GM18907 (cell line): ENCODE measurements at regions not wholly inside any gene's neighbourhood (a gene's known extent, or its start where the extent isn't known, plus 50 kb on each side); places are given as distances from the start of the nearest gene placed in this dataset.
A peak's percentile ranks its signal among the peaks of the same experiment; 100 is the strongest.
"Not testable (repeated sequence)": the region's sequence is repeated elsewhere in the genome, so short reads cannot be mapped to it uniquely, and the experiment has no call there.

Experiments used
- ATAC-seq: cut with Tn5 transposase; IDR thresholded peaks from one replicate; pipeline ENCODE4 v1.9.1; 2021; ENCODE audit warnings: mild to moderate bottlenecking, moderate library complexity; ENCODE audit not compliant: unreplicated experiment

DNA sequence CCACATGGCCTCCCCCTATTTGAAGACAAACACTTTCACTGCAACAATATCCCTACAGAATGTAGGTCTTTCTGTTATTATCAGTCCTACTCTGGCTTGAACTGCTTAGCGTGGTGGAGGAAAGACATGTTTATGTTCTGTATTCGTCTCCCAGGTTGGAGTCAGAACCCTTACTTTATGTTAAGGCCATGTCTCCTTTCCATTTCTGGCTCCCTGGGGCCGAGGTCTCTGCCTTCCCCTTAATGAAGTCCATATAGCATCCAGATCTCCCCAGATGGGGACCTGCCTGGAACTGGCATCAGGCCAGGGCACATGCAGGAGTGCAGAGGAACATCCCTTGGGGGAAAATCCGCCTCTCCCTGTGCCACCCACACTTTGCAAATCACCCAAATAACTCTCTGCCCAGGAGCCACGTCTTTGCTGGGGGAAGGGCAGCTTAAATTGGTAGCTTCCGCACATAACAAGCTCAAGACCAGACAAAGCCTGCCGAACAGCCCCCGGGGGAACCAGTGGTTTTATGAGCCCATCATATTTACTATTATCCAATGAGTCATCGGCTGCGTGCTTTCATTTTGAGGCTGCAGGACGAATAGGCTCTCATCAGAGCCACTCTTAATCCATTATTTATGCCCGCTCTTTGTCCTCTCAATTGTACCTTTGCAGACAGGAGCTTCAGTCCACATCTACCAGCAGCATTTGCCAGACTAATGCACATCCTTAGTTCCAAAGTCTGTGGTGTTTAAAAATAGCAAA, 237.0 kb downstream of the UACA start:
- ATAC-seq: no peak

DNA sequence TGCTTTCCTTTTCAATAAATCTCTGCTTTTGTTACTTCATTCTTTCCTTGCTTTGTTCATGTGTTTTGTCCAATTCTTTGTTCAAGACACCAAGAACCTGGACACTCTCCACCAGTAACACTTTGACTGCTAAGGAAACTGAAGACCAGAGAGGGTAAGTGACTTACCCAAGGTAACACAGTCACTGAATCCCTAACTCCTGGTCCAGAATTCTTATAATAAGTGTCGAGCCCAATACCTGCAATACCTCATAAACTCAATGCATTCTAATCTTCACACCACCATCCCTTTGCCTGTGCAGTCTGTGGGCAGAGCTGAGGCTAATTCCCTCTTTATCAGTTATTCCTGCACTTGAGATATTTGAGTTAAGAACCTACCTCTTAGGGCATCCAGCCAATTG, 237.8 kb downstream of the UACA start:
- ATAC-seq: no peak

DNA sequence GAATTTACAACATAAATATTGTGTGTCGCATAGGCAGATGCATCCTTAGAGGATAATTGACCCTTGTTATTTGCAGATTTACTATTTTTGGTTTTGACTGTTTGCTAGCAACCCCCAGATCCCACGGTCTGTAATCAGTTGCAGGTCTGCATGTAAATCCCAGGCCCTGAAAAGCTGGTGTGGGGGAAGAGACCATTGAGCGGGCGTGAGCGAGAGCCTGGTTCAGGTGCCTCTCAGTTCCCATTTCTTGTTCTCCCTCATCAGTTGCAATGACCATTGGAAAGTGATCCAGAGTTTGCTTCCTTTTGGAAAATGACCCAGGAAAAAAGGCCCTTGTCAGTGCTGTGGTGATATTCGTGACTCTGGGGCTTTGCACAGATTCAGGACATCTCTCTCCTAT, 238.9 kb downstream of the UACA start:
- no peak for ATAC-seq

DNA sequence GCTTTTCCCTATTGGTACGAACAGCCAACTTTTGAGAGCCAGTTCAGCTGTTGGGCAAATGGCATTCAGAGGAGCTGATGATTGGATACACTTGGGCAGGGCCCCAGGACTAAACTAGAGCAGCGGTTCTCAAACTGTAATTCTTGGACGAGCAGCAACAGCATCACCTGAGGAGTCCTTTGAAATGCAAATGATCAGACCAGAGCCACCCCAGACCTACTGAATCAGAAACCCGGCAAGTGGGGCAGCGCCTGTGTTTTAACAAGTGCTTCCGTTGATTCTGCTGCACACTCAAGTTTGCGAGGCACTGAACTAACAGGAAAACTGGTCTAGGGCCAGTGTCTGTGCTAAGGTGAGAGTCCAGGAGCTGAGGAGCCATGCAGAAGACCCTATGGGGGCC, 239.7 kb downstream of the UACA start:
- no peak for ATAC-seq

DNA sequence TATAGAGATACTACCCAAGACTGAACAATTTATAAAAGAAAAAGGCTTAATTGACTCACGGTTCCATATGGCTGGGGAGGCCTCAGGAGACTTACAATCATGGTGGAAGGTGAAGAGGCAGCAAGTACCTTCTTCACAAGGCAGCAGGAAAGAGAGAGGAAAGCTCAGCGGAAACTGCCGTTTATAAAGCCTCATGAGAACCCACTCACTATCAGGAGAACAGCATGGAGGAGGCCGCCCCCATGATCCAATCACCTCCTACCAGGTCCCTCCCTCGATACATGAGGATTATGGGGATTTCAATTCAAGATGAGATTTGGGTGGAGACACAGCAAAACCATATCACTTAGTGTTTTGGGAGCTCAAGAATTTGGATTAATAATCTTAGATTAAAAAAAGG, 240.2 kb downstream of the UACA start:
- no peak for ATAC-seq

DNA sequence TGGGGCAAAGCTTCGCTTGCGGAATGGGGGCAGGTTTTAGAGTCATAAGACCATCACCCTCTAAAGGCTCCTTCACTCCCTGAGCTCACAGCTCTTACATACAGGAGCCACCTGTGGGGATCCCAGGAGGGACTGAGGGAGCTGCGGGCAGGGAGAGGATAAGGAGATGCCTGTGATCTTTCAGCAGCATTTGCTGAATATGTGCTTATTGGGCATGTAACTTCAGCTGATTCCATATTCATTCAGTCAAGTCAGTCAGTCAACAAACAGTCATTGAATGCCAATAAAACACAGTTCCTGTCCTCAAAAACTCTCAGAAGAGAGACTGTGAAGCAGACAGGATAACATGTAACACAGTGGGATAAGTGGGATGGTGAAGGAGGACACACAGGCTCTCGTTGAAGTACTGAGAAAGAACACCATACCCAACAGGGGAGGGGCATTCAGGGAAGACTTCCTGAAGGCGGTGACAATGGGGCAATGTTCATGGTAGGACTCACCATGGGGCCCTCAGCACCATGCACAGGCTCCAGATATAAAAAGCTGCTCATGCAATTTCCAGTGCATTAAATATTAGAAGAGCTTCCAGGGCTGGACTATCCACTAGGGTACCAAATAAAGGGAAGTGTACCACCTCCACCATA, 240.9 kb downstream of the UACA start:
- no peak for ATAC-seq

DNA sequence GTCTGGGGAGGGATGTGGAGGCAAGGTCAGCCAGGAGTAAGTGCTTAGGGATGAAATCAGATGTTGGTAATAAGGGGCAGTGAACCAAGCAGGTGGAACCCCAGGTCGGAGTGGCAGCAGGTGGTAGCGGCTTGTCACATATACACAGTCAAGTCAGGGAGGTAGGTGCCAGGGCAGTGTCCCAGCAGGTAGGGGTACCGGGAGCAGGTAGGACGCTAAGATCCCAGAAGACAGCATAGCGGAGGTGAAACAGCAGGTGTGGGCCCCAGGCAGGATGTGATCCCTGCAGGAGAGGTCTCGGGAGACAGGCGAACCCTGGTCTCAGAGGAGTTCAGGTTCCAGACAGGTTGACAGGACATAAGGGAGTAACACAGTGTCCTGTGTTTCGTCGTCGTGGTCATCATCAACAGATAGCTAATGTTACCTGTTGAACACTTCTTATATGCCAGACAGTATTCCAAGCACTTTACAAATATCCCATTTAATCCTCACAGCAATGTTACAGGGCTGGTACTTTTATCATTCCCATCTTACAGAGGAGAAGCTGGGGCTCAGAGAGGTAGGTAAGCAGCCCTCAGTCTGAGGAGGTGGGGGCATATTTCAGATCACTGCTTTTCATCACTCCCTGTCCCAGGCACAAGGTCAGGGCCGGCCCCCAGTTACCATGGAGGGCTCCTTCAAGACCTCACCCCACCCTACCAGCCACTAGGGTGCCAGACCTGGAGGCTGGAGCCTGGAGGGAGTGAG, 241.6 kb downstream of the UACA start:
- ATAC-seq: no peak

DNA sequence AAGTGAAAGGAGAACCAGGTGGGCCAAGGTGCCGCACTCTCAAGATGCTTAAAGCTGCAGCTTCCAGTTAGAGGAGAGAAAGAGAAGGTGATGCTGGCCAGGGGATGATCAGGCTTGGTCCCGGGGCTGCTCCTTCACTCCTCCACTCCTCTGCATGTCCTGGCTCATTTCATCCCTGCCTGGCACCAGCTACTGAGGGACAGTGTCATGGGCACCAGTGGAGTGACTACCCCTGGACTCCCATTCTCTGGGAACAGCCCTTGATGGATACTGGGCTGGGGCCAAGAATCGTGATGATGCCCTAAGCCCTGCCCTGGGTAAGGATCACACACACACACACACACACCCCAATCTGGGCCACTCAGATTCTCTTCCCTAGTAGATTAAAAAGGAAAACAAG, 243.7 kb downstream of the UACA start:
- ATAC-seq: no peak

DNA sequence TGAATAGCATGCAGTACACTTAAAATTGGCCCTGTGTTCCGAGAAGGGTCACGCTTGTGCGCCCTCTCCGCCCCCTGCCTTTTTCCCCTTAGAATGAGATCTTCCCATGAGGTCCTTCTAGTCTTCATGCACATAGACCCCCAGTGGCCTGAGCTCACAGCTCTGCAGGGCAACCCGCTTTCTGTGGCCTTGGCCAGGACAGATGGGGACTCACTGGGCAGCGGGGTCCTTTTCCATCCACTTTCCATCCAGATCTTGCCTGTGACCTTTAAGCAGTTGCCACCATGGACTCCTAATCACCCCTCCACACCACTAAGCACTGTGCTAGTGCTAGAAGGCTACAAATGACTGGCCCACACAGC, 244.4 kb downstream of the UACA start:
- no peak for ATAC-seq

DNA sequence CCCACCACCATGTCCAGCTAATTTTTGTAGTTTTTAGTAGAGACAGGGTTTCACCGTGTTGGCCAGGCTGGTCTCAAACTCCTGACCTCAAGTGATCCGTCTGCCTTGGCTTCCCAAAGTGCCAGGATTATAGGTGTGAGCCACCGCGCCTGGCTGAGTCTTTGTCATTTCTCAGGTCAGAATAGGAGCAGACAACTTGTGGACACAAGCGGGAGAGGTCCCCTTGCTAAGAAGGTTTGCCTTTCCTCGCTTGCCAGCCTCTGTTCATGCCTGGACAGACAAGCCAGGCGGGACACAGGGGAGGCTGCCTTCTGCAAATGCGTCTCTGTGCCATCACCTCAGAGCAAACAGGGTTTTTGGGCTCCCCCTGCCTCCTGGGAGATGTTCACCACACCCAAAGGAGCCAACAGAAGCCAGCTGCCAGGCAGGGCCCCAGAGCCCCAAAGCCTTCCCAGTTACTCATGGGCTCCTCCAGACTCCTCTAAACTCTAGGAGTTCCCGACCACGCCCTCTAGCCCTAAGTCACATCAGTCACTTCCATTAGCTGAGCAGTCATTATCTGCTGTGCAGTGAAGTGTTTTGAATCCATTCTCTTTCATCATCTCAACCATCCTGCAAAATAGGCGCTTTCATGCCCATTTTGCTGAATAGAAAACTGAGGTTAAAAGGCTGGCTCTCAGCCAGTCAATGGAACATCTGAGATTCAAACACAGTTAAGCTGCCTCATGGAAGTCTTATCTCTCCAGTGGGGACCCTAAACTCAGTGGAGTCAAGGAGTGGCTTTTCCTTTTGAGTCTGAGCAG, 245.0 kb downstream of the UACA start:
- ATAC-seq: no peak

DNA sequence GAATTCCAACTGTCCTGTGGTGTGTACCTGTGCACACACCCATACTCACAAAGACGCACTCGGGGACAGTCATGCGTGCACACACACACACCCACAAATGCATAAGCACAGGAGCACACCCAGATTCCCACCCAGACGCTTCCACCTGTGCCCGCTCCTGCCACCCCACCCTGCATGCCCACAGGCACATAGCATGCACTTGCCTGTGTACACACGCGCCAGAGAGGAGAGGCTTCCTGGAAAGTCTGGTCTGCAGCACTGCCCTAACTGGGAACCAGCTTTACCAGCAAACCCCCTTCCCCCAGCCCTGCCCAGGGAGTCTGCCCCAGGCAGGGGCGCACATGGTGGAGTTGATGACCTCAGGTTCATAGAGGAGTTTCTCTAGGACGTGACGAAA, 246.2 kb downstream of the UACA start:
- no peak for ATAC-seq

DNA sequence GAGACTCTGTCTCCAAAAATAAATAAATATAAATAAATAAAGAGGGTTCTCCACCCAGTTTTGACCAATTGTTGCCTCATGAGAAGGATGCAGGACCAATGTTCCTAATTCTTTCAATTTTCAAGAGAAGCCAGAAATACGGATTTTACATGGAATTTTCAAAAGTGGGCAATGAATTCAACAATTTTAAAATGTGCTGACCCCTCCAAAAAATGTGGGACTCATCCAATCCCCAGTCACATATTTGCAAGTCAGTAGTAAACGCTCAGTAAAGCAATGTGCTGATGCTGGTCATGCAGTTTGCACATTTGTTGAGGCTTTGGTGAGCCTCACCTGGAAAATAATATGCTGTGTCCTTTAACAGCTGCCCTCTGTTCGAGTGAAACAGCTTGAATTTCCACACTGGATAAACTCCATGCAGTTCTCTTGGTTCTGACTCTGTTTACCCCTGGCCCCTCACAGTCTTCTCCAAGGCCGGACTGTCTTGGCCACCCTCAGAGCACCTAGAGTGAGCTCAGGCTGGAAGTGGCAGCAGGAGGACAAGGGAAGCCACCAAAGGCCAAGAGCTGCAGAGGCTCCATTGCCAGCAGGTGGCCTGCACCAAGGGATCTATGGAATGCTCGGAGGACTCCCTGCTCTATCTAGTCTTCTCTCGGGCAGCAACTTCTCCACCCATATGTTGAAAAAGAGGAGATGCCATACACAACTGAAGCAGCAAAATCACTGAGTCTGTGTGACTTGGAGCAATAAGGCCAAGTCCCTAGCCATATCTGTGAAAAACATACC, 246.8 kb downstream of the UACA start:
- no peak for ATAC-seq

DNA sequence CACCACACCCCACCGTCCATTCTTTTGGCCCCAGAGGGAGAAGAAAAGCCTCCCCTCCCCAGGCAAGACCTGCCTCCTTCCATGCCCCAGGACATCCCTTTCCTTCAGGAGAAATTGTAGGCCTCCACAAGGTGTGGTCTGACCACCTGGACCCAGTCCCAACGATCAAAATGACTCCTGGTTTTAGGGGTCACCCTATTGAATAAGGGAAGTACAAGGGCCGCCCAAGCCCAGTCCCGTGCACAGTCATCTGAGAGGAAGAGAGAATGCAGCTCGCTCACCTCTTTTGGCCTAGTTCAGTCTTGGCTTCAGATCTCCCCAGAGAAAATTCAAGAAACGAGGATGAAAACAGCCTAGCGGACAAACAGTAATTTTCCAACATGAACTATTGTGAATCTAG, 249.1 kb downstream of the UACA start:
- ATAC-seq: no peak

DNA sequence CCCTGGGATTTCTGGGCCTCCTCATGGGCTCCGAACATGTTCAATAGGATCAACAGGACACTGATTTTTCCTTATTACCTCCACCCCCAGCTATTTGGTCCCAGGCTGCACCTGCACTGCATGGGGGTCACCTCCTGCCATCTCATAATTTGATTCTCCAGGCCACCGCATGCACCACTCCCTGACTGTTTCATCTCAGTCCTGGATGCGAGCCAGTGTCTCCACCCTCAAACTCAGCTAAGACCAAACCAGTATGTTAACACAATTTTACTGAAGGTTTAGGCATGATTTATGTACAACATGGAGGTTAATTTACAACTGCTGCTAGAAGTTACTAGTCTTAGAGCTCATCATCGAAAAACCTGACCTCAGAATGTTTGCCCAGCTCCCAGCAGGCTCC, 249.5 kb downstream of the UACA start:
- ATAC-seq: no peak

DNA sequence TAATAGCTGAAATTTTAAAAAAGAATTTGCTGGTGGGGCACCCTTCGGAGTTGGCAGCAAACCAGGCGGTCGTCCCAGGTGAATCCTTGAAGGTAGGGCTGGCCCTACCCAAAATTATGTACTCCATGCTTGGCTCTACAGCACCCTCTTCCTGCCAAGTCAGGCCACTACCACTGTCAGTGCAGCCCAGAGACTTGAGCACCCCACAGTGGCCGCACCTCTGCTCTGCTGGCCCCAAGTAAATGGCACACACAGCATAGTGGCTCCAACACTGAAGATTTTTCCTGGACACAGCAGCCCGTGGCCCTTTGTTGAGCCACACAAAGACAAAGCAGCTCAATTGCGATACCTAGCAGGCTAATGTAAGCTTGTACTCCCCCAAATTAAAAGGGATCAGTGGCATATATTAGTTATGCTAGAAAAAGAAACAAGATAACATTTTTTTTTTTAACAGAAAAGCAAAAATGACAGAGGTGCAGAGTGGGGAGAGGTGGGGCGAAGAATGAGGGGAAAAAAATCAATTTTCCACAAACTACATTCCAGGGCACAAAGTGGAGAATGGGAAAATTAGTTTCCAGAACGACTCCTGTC, 250.5 kb downstream of the UACA start:
- peak; percentile 68 for ATAC-seq

DNA sequence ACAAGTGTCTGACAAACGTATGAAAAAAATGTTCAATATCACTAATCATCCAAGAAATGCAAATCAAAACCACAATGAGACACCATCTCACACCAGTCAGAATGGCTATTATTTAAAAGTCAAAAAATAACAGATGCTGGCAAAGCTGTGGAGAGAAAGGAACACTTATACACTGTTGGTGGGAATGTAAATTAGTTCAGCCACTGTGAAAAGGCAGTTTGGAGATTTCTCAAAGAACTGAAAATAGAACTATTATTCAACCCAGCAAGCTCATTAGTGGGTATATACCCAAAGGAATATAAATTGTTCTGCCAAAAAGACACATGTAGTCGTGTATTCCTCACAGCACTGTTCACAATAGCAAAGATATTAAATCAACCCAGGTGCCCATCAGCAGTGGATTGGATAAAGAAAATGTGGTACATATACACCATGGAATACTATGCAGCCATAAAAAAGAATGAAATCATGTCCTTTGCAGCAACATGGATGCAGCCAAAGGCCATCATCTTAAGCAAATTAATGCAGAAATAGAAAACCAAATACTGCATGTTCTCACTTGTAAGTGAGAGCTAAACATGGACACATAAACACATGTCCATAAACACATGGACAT, 251.3 kb downstream of the UACA start:
- not testable (repeated sequence) for ATAC-seq

DNA sequence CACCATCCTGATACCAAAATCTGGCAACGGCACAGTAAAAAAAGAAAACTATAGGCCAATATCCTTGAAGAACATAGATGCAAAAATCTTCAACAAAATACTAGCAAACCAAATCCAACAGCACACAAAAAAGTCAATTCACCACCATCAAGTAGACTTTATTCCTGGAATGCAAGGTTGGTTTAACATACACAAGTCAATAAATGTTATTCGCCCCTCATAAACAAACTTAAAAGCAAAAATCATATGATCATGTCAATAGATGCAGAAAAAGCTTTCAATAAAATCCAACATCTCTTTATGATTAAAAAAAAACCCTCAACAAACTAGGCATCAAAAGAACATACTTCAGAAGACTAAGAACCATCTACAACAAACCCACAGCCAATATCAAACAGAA, 252.9 kb downstream of the UACA start:
- no peak for ATAC-seq

DNA sequence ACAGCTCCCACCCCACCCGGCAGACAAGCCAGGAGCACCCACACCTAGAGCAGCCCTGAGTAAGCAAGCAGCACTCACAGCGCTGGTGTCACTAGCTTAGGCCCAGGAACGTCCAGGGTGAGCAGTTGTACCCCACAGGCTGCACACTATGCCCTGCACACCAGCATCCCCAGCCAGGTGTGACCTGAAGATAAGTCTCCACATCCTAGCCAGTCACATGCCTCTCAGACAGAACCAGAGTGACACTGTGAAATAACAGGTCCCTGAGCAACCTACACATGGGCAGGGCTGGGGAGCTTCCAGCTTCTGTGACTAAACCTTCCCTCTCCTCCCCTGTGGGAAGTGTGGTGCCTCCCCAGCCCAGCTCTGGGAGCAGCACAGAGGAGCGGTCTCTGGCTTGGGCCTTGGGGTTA, 253.6 kb downstream of the UACA start:
- no peak for ATAC-seq

DNA sequence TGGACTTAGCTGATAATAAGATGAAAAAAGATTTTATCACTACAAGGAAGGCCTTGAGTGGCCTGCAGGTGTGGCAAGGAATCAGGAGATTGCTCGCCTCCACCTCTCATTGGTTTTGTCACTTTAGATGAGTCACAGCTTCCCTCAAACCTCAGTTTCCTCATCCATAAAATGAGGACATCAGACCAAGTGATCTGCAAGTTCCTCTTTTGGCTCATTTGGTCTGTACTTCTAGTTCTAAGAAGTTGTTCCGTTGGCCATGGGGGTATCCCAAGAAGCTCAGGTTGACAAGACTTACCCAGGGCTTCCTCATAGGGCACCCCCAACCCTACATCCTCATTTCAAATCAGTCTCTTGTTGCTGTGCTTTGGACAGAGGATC, 254.1 kb downstream of the UACA start:
- no peak for ATAC-seq
